Activated CD8-positive, alpha-beta memory T cell treated with anti-CD3 and anti-CD28 coated beads for 48 hours (primary cell): ENCODE measurements at regions not wholly inside any gene's neighbourhood (a gene's known extent, or its start where the extent isn't known, plus 50 kb on each side); places are given as distances from the start of the nearest gene placed in this dataset.

Experiments
- DNase-seq, 3 experiments: peaks; one replicate each; pipeline ENCODE4 v3.0.0-alpha.2; 2020; ENCODE audit warnings: low read depth in 2 of 3, low spot score in 2 of 3

GRCh38 chr15:91549581-91549980 lies 303.9 kb upstream of the SLCO3A1 start:
- no peak for DNase-seq

GRCh38 chr15:91552555-91552954 lies 301.0 kb upstream of the SLCO3A1 start:
- no peak for DNase-seq

GRCh38 chr15:91553196-91553854 lies 300.2 kb upstream of the SLCO3A1 start:
- DNase-seq, result no peak

GRCh38 chr15:91555312-91555711 lies 298.2 kb upstream of the SLCO3A1 start:
- no peak for DNase-seq

GRCh38 chr15:91556926-91557325 lies 296.6 kb upstream of the SLCO3A1 start:
- no peak for DNase-seq

- DNase-seq, result no peak
These were observed 294.4 kb upstream of the SLCO3A1 start for GRCh38 chr15:91559066-91559465.

- no peak for DNase-seq
These were observed 292.0 kb upstream of the SLCO3A1 start for GRCh38 chr15:91561371-91562100.

GRCh38 chr15:91562698-91563097 lies 290.8 kb upstream of the SLCO3A1 start:
- DNase-seq, result no peak

GRCh38 chr15:91564631-91565030 lies 288.9 kb upstream of the SLCO3A1 start:
- no peak for DNase-seq

- DNase-seq, result no peak
These were observed 287.4 kb upstream of the SLCO3A1 start for GRCh38 chr15:91566141-91566540.

- no peak for DNase-seq
These were observed 285.5 kb upstream of the SLCO3A1 start for GRCh38 chr15:91568036-91568435.

- DNase-seq, result no peak
These were observed 281.4 kb upstream of the SLCO3A1 start for GRCh38 chr15:91572110-91572509.

- no peak for DNase-seq
These were observed 277.4 kb upstream of the SLCO3A1 start for GRCh38 chr15:91576096-91576495.

- no peak for DNase-seq
These were observed 275.0 kb upstream of the SLCO3A1 start for GRCh38 chr15:91578511-91578910.

GRCh38 chr15:91584895-91585294 lies 268.6 kb upstream of the SLCO3A1 start:
- no peak for DNase-seq

- DNase-seq, result no peak
These were observed 266.9 kb upstream of the SLCO3A1 start for GRCh38 chr15:91586560-91586959.

GRCh38 chr15:91589360-91589759 lies 264.1 kb upstream of the SLCO3A1 start:
- DNase-seq, result no peak

- no peak for DNase-seq
These were observed 260.9 kb upstream of the SLCO3A1 start for GRCh38 chr15:91592567-91592966.

- no peak for DNase-seq
These were observed 260.4 kb upstream of the SLCO3A1 start for GRCh38 chr15:91593067-91593466.

- no peak for DNase-seq
These were observed 259.9 kb upstream of the SLCO3A1 start for GRCh38 chr15:91593653-91594052.

GRCh38 chr15:91599261-91599660 lies 254.2 kb upstream of the SLCO3A1 start:
- DNase-seq, result no peak

GRCh38 chr15:91603384-91604080 lies 250.0 kb upstream of the SLCO3A1 start:
- no peak for DNase-seq
